Right lobe of liver (tissue), 4 donors: ENCODE measurements at regions not wholly inside any gene's neighbourhood (a gene's known extent, or its start where the extent isn't known, plus 50 kb on each side); places are given as distances from the start of the nearest gene placed in this dataset.

Experiments
- POLR2A ChIP-seq: fragments of 450-650 bp; IDR thresholded peaks from one replicate; pipeline ENCODE4 v1.6.1; 2017; ENCODE audit warnings: antibody characterized with exemption, mild to moderate bottlenecking
- TF ChIP-seq, protein P1 (sequence below), 4 donors: fragments of 200-600 bp in 3 of 4; fragments of 450-650 bp in 1 of 4; IDR thresholded peaks; one replicate each; pipeline versions ENCODE4 v1.5.1 to v1.8.0; 2016 to 2022; ENCODE audit warnings: antibody characterized with exemption in 4 of 4, mild to moderate bottlenecking in 2 of 4
- donor health status: DM: no; HTN: no; CAD: no.
- donor health status: DM: no; HTN: no; CAD: no.
- donor health status: DM: no; HTN: yes; CAD: no.

DNA sequence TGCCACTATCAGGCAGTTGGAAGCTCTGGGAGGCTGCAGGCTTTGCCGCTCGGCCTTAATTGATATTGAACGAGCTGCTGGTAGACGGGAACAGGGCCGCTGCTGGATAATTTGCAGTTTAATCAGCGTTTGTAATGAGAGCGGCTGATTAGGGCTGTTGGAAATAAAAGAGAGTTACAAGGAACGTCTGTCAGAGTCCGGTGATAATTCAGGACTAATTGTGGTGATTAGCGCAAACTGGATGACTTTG lies 68.2 kb upstream of the TBCA start:
- no peak for TF ChIP-seq POLR2A
- TF ChIP-seq, protein P1, sequence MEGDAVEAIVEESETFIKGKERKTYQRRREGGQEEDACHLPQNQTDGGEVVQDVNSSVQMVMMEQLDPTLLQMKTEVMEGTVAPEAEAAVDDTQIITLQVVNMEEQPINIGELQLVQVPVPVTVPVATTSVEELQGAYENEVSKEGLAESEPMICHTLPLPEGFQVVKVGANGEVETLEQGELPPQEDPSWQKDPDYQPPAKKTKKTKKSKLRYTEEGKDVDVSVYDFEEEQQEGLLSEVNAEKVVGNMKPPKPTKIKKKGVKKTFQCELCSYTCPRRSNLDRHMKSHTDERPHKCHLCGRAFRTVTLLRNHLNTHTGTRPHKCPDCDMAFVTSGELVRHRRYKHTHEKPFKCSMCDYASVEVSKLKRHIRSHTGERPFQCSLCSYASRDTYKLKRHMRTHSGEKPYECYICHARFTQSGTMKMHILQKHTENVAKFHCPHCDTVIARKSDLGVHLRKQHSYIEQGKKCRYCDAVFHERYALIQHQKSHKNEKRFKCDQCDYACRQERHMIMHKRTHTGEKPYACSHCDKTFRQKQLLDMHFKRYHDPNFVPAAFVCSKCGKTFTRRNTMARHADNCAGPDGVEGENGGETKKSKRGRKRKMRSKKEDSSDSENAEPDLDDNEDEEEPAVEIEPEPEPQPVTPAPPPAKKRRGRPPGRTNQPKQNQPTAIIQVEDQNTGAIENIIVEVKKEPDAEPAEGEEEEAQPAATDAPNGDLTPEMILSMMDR (IDR thresholded peaks at IDR 0.05) = no peak
